ENCODE measurements at regions not wholly inside any gene's neighbourhood (a gene's known extent, or its start where the extent isn't known, plus 50 kb on each side); places are given as distances from the start of the nearest gene placed in this dataset.

DNA sequence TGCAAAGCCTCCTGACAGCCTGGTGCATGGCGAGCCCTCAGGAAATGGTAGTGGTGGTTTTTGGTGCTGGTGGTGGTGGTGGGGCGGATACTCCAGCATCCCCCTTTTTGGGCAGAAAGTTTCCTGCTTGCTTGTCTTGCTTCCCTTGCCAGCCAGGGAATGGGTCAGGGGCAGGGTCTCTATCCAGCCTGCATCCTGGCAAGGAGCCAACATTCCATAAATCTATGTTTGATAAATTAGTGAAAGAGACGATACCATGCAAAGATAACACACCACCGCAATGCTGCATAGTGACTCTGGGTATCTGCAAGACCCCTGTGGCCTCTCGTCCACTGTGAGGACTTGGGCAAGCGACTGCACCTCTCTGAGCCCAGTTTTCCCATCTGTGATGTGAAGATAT is 246.2 kb downstream of the LRFN2 start:
- DNase-seq (ENCODE audit: low read depth): no peak

DNA sequence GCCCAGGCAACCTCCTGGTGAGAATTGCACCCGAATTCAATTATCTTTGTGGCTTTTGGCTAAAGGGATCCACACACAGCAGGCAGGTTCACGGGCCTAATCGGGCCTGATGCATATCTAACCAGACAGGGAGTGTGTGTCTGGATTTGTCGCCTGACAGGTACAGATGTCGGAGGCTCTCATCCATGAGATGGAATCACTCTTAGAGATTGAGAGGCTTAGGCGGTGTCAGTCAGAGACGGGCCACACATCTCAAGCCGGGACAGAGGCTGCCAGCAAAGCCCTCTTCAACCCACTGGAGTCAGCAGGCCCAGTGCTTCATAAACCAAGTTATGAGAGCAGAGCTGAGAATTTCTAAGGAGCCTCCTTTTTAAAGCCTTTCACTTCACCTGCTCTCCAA is 247.0 kb downstream of the LRFN2 start:
- no peak for DNase-seq (ENCODE audit: low read depth)

DNA sequence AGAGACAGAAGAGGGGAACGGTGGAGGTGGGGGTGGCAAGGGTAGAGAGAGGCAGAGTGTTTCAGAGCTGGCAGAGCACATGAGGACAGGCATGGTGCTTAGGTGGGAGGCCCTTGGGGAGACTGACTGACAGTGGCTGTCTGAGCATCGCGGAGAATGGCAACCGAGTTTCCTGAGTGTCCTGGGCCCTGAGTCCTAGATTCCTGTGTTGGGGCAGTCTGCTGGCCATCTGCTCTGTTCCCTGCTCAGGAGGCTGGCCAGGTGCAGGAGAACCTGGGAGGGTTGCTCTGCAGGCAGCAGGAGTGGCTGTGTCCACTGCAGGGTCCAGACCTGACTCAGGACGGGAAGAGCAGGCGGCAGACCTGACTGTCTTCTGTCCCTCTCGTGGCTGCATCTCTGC is 248.9 kb downstream of the LRFN2 start:
- DNase-seq (ENCODE audit: low read depth): no peak

DNA sequence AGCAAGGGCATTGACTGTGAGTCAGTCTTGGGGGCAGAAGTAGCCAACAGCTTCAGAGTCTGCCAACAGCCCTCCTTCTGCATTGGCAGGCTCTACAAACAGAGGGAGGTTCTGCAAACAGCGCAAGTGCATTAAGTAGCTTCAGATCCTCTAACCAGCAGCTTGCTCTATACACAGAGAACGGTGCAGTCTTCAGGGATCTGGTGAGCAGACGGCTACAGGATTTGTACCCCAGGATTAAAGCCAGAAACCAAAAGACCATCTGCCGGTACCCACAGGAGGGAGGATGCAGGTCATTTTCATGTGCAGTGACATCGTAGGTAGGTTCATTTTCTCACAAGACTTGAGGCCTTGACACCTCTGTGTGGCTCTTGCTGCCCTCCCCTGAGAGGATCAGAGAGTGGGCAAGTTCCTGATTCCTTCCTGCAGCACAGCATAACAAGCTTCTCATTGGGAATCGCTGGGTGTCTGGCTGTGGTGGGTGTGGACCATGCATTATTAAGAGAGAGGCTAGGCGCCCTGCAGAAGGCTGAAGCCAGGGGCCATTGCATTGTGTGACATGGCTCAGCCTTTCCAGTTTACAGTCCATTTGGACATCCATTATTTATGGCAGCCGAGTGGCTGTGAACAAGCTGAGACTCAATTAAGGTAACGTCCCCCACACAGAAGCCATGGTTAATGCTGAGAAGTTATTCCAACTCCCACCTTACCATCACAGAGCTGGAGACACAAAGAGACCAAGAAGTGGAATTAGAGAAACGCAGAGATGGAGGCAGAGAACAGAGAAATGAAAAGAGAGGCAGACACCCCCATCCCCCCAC is 250.0 kb downstream of the LRFN2 start:
- DNase-seq (ENCODE audit: low read depth): no peak

DNA sequence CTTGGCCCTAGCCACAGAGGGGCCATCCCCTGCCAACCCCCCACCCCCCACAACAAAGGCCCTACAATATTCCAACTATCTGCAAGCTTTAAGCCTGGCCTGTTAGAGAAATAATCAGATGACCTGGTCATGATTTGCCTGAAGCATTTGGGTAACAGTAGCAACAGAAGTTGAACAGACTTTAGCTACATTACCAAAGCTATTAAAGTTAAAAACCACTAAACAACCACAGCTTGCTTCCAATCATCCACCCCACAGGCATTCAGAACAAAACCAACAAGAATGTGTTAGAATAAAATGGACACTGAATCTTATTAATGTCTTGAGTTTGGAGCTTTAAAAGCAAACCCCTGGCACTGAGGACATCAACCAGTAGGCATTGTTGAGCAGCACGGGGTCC is 250.9 kb downstream of the LRFN2 start:
- no peak for DNase-seq (ENCODE audit: low read depth)

DNA sequence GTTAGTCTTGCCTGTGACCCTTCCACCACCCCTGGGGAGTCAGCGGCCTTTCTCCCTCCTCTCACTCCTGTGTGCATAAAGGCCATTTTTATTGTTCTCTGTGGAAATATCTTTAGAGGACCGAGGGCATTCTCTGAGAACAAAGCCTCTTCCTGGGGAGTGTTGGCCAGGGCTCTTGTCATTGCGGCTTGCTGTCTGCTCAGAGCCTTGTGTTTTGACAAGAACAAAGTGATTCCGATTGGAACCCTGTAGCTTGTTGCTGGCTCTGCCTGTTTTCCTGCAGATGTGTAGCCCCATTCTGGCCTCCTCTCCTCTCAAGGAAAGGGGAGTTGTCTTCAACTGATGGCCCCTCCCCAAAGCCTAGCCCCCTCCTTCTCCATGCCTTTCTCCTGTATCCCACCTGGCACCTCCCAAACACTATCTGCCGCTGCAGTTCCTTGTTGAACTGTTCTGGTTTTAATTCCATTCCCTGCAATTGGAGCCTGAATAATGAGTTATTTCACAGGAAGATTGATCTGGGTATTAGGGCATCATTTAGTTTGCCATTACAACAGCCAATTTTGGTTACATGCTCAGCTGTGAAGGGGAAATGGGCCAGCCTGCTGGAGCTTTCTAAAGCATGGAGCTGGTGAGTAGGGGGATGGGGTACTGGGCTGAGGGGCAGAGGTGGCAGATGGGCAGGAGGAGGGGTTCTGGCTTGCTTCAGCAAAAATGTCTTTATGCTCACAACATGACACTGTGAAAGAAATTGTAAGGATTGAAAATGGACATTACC is 252.5 kb downstream of the LRFN2 start:
- no peak for DNase-seq (ENCODE audit: low read depth)

DNA sequence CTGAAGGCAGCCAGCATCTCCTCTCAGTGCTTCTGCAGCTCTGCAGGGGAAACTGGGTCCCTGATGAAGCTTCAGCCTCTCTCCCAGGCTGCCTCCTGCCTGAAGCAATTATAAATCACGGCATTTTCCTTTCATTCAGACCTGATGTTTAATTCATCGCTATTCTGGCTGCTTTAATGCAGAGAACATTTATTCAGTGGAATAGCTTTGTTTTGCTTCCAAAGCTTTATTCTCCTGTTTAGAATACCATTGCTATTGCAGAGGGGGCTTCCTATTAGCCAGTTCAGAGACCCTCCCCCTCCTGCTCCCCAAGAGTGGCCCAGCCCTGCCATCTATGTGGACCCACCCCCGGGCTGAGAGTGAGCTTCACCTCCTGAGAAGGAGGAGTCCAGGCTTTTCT is 255.6 kb downstream of the LRFN2 start:
- DNase-seq (ENCODE audit: low read depth): no peak

DNA sequence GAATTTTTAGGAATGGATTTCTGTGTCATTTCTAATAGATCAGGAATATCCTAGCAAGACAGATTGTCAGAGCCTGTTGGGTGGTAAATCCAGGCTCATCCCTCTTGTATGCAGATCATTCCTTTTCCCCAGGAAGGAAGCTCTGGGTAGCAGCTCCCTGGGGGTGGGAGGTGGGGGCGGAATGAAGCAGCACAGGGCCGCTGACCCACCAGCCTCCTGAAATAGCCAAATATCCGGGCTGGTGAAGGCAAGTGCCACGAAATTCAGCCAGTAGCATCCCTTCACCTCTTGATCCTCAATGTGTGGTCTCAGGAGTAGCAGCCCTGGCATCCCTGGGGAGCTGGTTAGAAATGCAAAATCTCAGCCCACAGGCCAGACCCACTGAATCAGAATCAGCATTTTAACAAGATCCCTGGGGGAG is 256.9 kb downstream of the LRFN2 start:
- no peak for DNase-seq (ENCODE audit: low read depth)

DNA sequence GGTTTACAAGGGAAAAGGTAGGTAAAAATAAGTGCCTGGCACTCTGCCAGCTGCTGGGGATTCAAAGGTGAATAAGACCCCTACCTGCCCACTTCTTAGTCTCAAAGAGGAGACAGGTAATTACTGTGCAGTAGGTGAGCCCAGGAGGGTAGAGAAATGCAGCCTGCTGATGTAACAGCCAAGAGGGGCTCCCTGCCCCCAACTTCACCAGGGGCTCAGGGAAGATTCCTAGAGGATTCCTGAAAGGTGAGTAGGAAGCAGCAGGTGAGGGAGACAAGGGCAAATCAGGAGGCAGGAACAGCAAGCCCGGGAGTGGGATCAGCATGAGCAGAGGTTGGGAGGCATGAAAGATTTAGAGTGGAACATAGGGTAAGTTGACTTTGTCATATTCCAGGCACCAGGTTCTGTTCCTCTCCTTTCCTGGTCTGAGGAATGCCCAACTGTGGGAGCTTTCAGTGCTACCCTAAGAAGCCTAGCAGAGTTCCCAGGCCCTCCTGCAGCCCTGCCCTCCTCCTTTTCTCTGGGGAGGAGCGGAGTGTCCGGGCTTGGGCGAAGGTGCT is 258.1 kb downstream of the LRFN2 start:
- no peak for DNase-seq (ENCODE audit: low read depth)

DNA sequence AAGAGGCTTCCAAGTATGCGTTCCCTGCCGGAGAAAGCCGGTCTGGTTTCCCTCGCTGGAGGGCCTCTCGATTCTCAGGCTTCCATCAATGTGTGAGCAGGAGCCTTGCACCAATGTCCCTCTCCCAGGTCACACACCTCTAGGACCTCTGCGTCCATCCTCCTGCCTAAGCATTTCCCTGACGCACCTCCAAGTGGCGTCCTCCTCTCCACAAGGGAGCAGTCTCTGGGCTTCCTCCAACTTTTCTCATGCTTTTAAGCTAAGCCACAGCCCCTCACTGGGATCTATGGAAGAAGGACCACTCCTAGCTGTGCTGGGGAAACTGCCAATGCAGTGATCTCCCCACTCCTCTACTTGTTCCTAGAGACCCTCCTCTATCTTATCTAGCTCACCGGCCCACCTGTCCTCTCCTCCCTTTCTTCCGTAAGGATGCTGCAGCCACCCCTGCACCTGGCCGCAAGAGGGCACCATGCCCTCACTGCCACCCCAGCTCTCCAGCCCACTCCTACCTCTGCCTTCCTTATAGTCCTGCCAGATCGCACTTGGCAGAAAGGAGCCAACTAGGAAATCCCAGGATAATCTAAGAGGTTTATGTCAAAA is 258.7 kb downstream of the LRFN2 start:
- DNase-seq (ENCODE audit: low read depth): no peak

DNA sequence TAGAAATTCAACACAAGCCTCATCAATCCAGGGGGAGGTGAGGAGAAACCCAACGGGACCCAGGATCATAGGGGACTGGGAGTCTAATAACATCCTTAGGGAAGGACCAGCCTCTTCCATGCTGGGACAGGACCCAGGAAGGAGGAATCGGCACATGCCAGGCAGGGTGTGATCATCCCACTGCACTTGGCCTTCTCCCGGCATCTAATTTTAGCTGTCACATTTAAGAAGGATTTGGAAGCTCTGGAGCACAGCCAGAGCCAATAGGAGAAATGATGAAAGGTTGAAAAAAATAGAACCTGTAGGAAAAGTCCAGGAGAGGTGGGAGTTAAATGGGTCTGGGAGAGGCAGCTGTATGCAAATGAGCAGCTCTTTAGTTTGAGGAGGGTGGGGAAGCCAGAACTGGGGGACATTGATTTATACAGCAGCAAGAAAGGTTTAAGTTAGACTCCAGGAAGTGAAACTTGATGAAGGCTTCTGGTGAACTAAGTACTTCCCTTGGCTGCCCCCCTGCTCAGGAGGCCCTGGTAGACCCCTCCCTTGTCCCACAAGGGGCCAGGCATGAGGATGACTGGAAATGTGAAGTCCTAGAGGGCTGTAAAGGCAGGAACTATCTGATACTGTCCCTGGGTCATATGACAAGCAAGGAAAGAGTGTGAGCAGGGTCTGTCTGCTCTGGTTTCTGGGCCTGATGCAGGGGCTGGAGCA is 260.3 kb downstream of the LRFN2 start:
- DNase-seq (ENCODE audit: low read depth): no peak

DNA sequence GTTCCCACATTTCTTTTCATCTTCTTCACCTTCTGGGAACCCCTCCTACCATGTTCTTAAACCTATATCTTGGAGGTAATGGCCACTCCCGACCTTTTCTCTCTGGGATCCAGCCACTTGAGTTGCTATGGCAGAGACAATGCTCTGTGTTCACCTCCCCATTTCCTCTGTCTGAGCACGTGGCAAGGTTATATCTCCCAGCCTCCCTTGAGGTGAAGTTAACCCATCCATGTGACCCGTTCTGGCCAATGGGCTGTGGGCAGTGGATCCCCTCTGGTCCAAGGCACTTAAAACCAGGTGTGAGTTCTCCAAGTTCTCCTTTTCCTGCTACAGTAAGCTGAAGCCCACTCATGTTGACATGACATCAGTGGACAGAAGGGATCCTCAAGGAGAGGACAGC is 261.4 kb downstream of the LRFN2 start:
- no peak for DNase-seq (ENCODE audit: low read depth)

DNA sequence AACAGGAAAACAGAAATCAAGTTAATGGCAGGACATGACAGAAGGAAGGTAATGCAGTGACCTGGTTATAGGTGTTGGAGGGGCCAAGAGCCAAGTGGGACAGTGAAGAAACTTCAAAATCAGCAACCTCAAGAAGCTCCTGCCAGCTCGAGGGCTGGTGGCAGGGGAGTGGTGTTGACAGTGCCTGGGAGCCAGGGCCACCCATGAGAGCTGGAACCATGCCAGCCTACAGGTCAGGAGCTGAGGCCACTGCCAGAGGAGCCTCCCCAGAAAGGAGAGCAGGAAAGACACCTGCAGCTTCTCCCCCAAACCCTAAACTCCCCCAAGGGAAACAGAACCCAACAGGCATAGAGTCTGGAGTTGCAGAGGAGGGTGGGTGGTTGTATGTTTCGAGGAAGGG is 262.1 kb downstream of the LRFN2 start:
- no peak for DNase-seq (ENCODE audit: low read depth)

DNA sequence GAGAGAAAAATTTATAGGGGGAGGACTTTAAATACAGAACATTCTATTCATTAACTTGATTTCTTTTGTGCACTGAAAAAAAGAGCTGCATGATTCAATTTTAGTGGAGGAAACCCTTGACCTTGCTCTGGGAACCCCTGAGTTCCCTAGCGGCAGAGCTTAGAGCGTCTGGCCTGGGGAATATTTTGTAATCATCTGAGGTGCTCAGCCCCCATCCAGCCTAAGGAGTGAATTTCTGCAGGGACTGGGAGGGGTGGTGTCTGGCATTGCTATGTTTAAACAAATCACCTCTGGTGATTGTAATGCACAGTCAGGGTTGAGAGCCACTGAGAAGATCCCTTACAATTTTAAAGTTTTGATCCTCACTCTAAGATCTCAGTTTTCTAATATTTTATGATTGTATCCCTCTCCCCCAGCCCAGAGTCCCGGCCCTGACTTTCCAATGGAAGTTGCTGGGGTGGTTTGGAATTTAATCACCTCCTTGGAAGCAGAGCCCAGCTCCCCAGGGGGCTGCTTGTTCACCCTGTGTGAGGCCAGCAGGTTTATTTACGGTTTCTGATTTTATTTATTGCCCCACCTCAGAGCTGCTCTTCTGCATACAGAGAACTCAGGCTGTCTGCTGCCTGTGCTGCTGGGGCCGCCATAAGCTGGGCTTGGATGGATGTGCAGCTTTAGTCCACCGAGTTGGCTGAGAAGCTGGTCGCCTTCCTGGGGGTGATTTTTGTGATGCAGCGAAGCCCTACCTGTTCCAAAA is 263.1 kb downstream of the LRFN2 start:
- no peak for DNase-seq (ENCODE audit: low read depth)

DNA sequence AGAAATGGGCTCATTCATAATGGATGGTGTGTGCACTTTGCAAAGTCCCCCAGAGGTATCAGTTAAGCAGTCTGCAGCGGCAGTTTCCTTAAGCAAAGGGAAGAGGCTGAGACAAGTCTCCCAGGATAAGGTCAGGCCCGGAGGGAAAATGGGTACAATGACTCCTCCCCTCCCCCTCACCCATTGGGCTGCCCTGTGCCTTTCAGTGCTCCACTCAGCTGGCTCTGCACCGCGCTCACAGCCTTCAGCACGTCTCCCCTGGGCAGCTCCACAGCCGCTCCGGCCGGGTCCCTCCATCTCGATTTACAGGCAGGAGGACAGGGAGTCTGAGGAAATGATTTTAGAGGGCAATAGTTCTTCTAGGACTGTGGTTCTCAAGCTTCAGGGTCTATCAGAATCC is 264.8 kb downstream of the LRFN2 start:
- no peak for DNase-seq (ENCODE audit: low read depth)

DNA sequence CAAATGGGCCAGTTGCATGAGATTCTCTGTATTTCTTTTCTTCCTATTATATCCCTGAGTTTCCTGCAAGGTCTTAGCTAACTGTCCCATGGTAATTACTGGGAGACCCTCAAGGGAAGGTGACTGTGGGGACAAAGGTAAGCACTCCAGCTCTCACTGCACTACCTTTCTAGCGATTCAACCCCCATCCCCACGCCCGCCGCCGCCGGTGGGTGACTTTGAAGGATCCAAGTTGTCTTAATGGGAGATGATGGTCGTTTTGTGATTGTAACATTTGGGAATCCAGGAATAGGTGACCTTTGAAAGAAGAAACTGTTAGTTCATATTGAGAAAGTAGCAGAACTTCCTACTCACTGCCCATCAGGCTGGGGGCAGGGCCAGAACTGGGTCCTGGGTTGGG is 265.5 kb downstream of the LRFN2 start:
- no peak for DNase-seq (ENCODE audit: low read depth)

DNA sequence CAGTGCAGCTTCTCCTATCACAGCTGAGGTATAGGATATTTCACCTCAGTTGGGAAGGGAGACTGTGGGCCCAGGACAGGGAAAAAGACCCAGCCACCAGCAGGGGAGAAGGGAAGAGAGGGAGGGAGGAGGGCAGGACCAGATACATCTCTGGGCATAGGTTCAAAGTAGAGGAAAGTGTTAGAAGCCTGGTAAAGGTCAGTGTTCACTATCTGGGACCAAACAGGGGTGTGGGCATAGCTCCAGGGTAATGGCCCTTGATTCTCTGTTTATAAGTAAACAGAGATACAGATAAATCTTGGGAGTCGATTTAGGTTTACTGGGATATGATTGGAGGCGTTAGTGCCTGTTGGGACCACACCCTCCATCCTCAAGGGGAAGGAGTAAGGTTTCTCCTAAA is 266.2 kb downstream of the LRFN2 start:
- DNase-seq (ENCODE audit: low read depth): no peak

DNA sequence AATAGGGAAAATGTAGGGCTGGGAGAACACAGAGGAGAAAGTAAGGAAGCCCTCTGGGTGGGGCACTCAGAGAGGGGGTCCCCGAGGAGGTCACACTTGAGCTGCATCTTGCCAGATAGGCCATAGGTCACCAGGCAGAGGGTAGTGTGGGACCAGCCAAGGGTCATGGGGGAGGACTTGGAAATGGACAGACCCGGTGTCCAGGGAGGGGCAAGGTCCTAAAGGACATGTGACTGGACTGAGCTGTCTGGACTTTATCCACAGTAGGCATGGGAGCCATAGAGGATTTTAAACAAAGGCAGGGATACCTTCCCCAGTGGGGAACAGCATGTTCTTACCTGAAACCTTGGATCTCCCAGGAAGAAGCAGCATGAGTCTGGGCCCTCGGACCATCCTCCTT is 266.7 kb downstream of the LRFN2 start:
- no peak for DNase-seq (ENCODE audit: low read depth)

DNA sequence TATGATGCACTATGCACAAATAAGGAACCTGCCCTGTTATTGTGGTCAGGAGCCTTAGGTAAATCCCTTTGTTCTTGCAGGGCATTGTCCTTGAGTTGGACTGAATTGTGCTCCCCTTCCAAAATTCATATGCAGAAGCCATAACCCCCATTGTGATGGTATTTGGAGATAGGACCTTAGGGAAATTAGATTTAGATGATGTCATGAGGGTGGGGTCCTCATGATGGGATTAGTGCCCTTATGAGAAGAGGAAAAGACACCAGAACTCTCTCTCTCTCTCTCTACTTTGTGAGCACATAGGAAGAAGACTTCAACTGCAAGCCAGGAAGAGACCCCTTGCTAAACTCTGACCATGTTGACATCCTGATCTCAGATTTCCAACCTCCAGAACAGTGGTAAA is 268.0 kb downstream of the LRFN2 start:
- DNase-seq (ENCODE audit: low read depth): no peak

DNA sequence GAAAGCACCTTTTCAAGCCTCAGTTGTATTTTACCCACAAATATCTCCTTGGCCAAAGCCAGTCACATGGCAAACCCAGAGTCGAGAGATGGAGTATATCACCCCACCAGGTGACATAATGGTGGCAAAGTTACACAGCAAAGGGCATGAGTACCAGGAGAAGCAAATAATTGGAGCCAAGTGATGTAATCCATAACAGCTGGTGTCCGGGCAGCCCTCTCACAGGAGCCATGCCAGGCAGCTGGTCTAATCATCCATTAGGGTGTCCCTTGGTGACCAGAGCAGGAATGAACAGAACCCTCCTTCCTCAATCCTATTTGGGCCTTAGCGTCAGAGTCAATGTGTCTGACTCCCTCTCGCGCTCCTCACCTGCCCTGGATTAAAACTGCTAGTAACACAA is 272.1 kb downstream of the LRFN2 start:
- no peak for DNase-seq (ENCODE audit: low read depth)

DNA sequence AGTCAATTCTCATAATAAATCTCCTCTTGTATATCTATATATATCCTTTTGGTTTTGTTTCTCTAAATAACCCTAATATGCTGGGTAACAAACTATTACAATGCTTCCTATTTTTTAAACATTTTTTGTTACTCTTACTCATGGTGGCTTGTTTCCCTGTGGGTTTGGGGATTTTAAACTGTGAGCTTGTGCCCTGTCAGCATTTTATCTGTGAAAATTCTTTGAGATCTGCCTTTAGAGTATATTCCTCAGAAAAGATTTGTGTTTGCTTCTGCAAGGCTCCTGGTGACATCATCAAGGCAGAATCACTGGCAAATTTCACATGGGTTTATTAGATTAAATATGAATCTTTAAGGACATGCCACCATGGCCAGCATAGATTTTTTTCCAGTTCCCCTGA is 273.6 kb downstream of the LRFN2 start:
- no peak for DNase-seq (ENCODE audit: low read depth)

Measured in stromal cell of bone marrow (primary cell).